NOMO-1 treated with DMSO at 0.1 percent for 48 hours (cell line): ENCODE measurements at regions not wholly inside any gene's neighbourhood (a gene's known extent, or its start where the extent isn't known, plus 50 kb on each side); places are given as distances from the start of the nearest gene placed in this dataset.
"Not testable (repeated sequence)": the region's sequence is repeated elsewhere in the genome, so short reads cannot be mapped to it uniquely, and the experiment has no call there.

ENCODE experiments used
- DNase-seq: peaks from one replicate; lab custom pipeline; 2025; ENCODE audit not compliant: unreplicated experiment; lab: John Stamatoyannopoulos, UW

- DNase-seq = not testable (repeated sequence)
Measured at GRCh38 chr3:198147213-198147612, 187.2 kb downstream of the LMLN start.

- not testable (repeated sequence) for DNase-seq
Measured at GRCh38 chr3:198147993-198148392, 188.0 kb downstream of the LMLN start.

- not testable (repeated sequence) for DNase-seq
Measured at GRCh38 chr3:198149904-198150303, 189.9 kb downstream of the LMLN start.

GRCh38 chr3:198151867-198152266 is 191.8 kb downstream of the LMLN start:
- DNase-seq = not testable (repeated sequence)

- DNase-seq = not testable (repeated sequence)
Measured at GRCh38 chr3:198155771-198156170, 195.8 kb downstream of the LMLN start.

GRCh38 chr3:198157231-198157868 is 197.3 kb downstream of the LMLN start:
- not testable (repeated sequence) for DNase-seq

- not testable (repeated sequence) for DNase-seq
Measured at GRCh38 chr3:198158007-198158406, 198.0 kb downstream of the LMLN start.

GRCh38 chr3:198167339-198168039 is 207.5 kb downstream of the LMLN start:
- DNase-seq = not testable (repeated sequence)

GRCh38 chr3:198170781-198171180 is 210.8 kb downstream of the LMLN start:
- DNase-seq = not testable (repeated sequence)

- not testable (repeated sequence) for DNase-seq
Measured at GRCh38 chr3:198173080-198173479, 213.1 kb downstream of the LMLN start.

- not testable (repeated sequence) for DNase-seq
Measured at GRCh38 chr3:198173929-198174574, 214.0 kb downstream of the LMLN start.
